Astrocyte (in vitro differentiated cells and primary cell): ENCODE measurements at regions not wholly inside any gene's neighbourhood (a gene's known extent, or its start where the extent isn't known, plus 50 kb on each side); places are given as distances from the start of the nearest gene placed in this dataset.

Experiments
- DNase-seq: peaks from one replicate; pipeline ENCODE4 v3.0.0-alpha.2; 2010; ENCODE audit warnings: low read depth
- FAIRE-seq: peaks from 2 replicates; lab custom pipeline; 2011; peaks lifted over from hg19 to GRCh38; lab: Jason Lieb, UNC
- H2AFZ ChIP-seq: 2 replicates; pipeline ENCODE4 v1.6.0; 2012; ENCODE audit warnings: low read depth, low read length, inconsistent platforms
- H3K27ac ChIP-seq: 2 replicates; pipeline ENCODE4 v1.5.1; 2011; ENCODE audit warnings: low read depth, low read length, inconsistent platforms
- H3K27me3 ChIP-seq: 2 replicates; pipeline ENCODE4 v1.6.0; 2011; ENCODE audit warnings: low read length, inconsistent platforms; ENCODE audit not compliant: insufficient read depth
- H3K36me3 ChIP-seq: 2 replicates; pipeline ENCODE4 v1.5.1; 2011; ENCODE audit warnings: low read length, inconsistent platforms; ENCODE audit not compliant: insufficient read depth
- H3K4me1 ChIP-seq: 2 replicates; pipeline ENCODE4 v1.5.1; 2011; ENCODE audit warnings: low read length, inconsistent platforms; ENCODE audit not compliant: insufficient read depth
- H3K4me2 ChIP-seq: 2 replicates; pipeline ENCODE4 v1.6.0; 2012; ENCODE audit warnings: low read length, inconsistent platforms
- H3K4me3 ChIP-seq: 2 replicates; pipeline ENCODE4 v1.5.1; 2011; ENCODE audit warnings: low read depth, mild to moderate bottlenecking, low read length, inconsistent platforms; ENCODE audit not compliant: insufficient read depth
- H3K79me2 ChIP-seq: 2 replicates; pipeline ENCODE4 v1.6.0; 2012; ENCODE audit warnings: mild to moderate bottlenecking, low read length, inconsistent platforms; ENCODE audit not compliant: insufficient read depth
- H3K9ac ChIP-seq: 2 replicates; pipeline ENCODE4 v1.6.0; 2012; ENCODE audit warnings: mild to moderate bottlenecking, low read length, inconsistent platforms
- H3K9me3 ChIP-seq: 2 replicates; pipeline ENCODE4 v1.5.1; 2012; ENCODE audit warnings: low read depth, mild to moderate bottlenecking, low read length, inconsistent platforms; ENCODE audit not compliant: insufficient read depth
- H4K20me1 ChIP-seq: 2 replicates; pipeline ENCODE4 v1.6.0; 2012; ENCODE audit warnings: low read length, inconsistent platforms; ENCODE audit not compliant: insufficient read depth
- H3K27ac Mint-ChIP-seq: one replicate; pipeline ENCODE4 v1.8.0; 2021; ENCODE audit warnings: mild to moderate bottlenecking, mixed read lengths; ENCODE audit not compliant: unreplicated experiment
- H3K27me3 Mint-ChIP-seq: one replicate; pipeline ENCODE4 v1.8.0; 2021; ENCODE audit warnings: low read depth, mixed read lengths; ENCODE audit not compliant: unreplicated experiment
- H3K36me3 Mint-ChIP-seq: one replicate; pipeline ENCODE4 v1.8.0; 2021; ENCODE audit warnings: low read depth, mixed read lengths; ENCODE audit not compliant: unreplicated experiment
- H3K4me1 Mint-ChIP-seq: one replicate; pipeline ENCODE4 v1.8.0; 2021; ENCODE audit warnings: low read depth, mixed read lengths; ENCODE audit not compliant: unreplicated experiment
- H3K4me3 Mint-ChIP-seq: one replicate; pipeline ENCODE4 v1.8.0; 2021; ENCODE audit warnings: mild to moderate bottlenecking, moderate library complexity, mixed read lengths; ENCODE audit not compliant: unreplicated experiment
- H3K9me3 Mint-ChIP-seq: one replicate; pipeline ENCODE4 v1.8.0; 2021; ENCODE audit warnings: mild to moderate bottlenecking, mixed read lengths; ENCODE audit not compliant: unreplicated experiment
- CTCF ChIP-seq: IDR thresholded peaks from 2 replicates; pipeline ENCODE4 v1.5.1; 2011; ENCODE audit warnings: low read depth, mild to moderate bottlenecking, inconsistent platforms, low read length, moderate library complexity; ENCODE audit not compliant: insufficient read depth
- EZH2 ChIP-seq: IDR thresholded peaks from 2 replicates; pipeline ENCODE4 v1.6.1; 2012; ENCODE audit warnings: mild to moderate bottlenecking, low read length, inconsistent platforms; ENCODE audit not compliant: insufficient read depth

- Mint-ChIP-seq H3K4me1 (peaks cover 52% of the 10 kb centered on the region), H3K9me3 (no peaks in the 10 kb centered on the region), H3K36me3 (peaks cover 5% of the 10 kb centered on the region), H3K27ac (peak overlapping the region; percentile 3), H3K4me3 (no peak overlapping the region), H3K27me3 (no peaks in the 10 kb centered on the region)
- Histone ChIP-seq H2AFZ (no peak overlapping the region), H3K4me2 (peak overlapping the region; percentile 14), H3K4me1 (peaks cover 20% of the 10 kb centered on the region), H4K20me1 (peaks cover 67% of the 10 kb centered on the region), H3K36me3 (peaks cover 5% of the 10 kb centered on the region), H3K27ac (no peak overlapping the region), H3K4me3 (no peak overlapping the region), H3K9ac (no peak overlapping the region), H3K79me2 (peaks cover 94% of the 10 kb centered on the region), H3K27me3 (no peaks in the 10 kb centered on the region), H3K9me3 (no peaks in the 10 kb centered on the region)
- FAIRE-seq (no peak), DNase-seq (no peak)
- TF ChIP-seq EZH2 = no peak
- TF ChIP-seq CTCF = no peak
These were observed 77.0 kb upstream of the MACF1 start for GRCh38 chr1:39127513-39127912.

GRCh38 chr1:39128126-39128525, 76.4 kb upstream of the MACF1 start:
- no peak overlapping the region for H3K4me3 Mint-ChIP-seq
- Histone ChIP-seq H3K4me2 (no peak overlapping the region), H3K4me1 (peaks cover 26% of the 10 kb centered on the region), H3K9ac (no peak overlapping the region), H3K79me2 (peaks cover 95% of the 10 kb centered on the region), H4K20me1 (peaks cover 67% of the 10 kb centered on the region), H2AFZ (no peak overlapping the region), H3K4me3 (no peak overlapping the region), H3K27me3 (no peaks in the 10 kb centered on the region), H3K36me3 (peaks cover 3% of the 10 kb centered on the region), H3K27ac (no peak overlapping the region), H3K9me3 (no peaks in the 10 kb centered on the region)
- DNase-seq (no peak), FAIRE-seq (no peak)
- H3K27me3 Mint-ChIP-seq = no peaks in the 10 kb centered on the region
- no peak overlapping the region for H3K27ac Mint-ChIP-seq
- no peaks in the 10 kb centered on the region for H3K9me3 Mint-ChIP-seq
- peaks cover 5% of the 10 kb centered on the region for H3K36me3 Mint-ChIP-seq
- no peak for TF ChIP-seq CTCF
- TF ChIP-seq EZH2 = no peak
- peaks cover 58% of the 10 kb centered on the region for H3K4me1 Mint-ChIP-seq

GRCh38 chr1:39128959-39129358, 75.5 kb upstream of the MACF1 start:
- Histone ChIP-seq H3K4me2 (no peak overlapping the region), H3K9ac (no peak overlapping the region), H3K4me3 (no peak overlapping the region), H2AFZ (no peak overlapping the region), H4K20me1 (peaks cover 66% of the 10 kb centered on the region), H3K27ac (no peak overlapping the region), H3K27me3 (no peaks in the 10 kb centered on the region), H3K4me1 (peaks cover 27% of the 10 kb centered on the region), H3K36me3 (peaks cover 3% of the 10 kb centered on the region), H3K79me2 (peaks cover 96% of the 10 kb centered on the region), H3K9me3 (no peaks in the 10 kb centered on the region)
- FAIRE-seq (no peak), DNase-seq (no peak)
- Mint-ChIP-seq H3K4me1 (peaks cover 62% of the 10 kb centered on the region), H3K36me3 (peaks cover 6% of the 10 kb centered on the region), H3K4me3 (no peak overlapping the region), H3K27ac (peak overlapping the region; percentile 45), H3K9me3 (no peaks in the 10 kb centered on the region), H3K27me3 (no peaks in the 10 kb centered on the region)
- TF ChIP-seq EZH2 (no peak), CTCF (no peak)
